K562 (cell line): ENCODE measurements at regions not wholly inside any gene's neighbourhood (a gene's known extent, or its start where the extent isn't known, plus 50 kb on each side); places are given as distances from the start of the nearest gene placed in this dataset.

Source experiments
- ATAC-seq: fragments of 200-7000 bp; cut with Tn5 transposase; 3 replicates; pipeline ENCODE4 v1.9.1; 2020; ENCODE audit warnings: moderate library complexity
- BruUV-seq: library from RNA; stranded (reverse); fragments of 400-500 nt; replicated peaks from 2 replicates; lab custom pipeline; 2021; lab: Mats Ljungman, UMichigan
- CTCF ChIA-PET: fragments of 300-600 bp; formaldehyde crosslinking; extraction: SDS; loops from one replicate; lab custom pipeline; 2021; ENCODE audit warnings: low intra/inter-chr PET ratio; lab: Yijun Ruan, JAX
- POLR2A ChIA-PET: fragments of 300-600, 350-650 bp; sonication (Branson Sonifier 250); formaldehyde crosslinking; extraction: SDS; loops from one replicate; lab custom pipeline; 2021; ENCODE audit warnings: antibody characterized with exemption, inconsistent platforms; lab: Yijun Ruan, JAX
- DNase-seq, 4 experiments: peaks; one replicate each; pipeline versions ENCODE4 v3.0.0 to v3.0.0-alpha.2; 2011 to 2018; ENCODE audit warnings: low spot score in 3 of 4, mixed read lengths in 3 of 4; ENCODE audit errors: extremely low read depth in 1 of 4
- FAIRE-seq: peaks from 2 replicates; lab custom pipeline; 2011; peaks lifted over from hg19 to GRCh38; lab: Jason Lieb, UNC
- H2AFZ ChIP-seq: 2 replicates; pipeline ENCODE4 v1.6.0; 2011; ENCODE audit warnings: low read depth, low read length, control low read depth, inconsistent platforms
- H3K27ac ChIP-seq: fragments of 200-600 bp; 3 replicates; pipeline ENCODE4 v1.8.0; 2011; ENCODE audit warnings: low read depth, mild to moderate bottlenecking, control low read depth, inconsistent platforms, low read length, moderate library complexity, mixed read lengths; ENCODE audit errors: extremely low read depth
- H3K27me3 ChIP-seq, 2 experiments: fragments of 300-600 bp in 1 of 2; 2 replicates in 1 of 2; 3 replicates in 1 of 2; pipeline versions ENCODE4 v1.6.0 to v1.8.0; 2011; ENCODE audit warnings: inconsistent platforms in 2 of 2, low read length in 2 of 2, mild to moderate bottlenecking in 1 of 2, mixed read lengths in 1 of 2, moderate library complexity in 1 of 2; ENCODE audit not compliant: control insufficient read depth in 2 of 2, insufficient read depth in 2 of 2
- H3K36me3 ChIP-seq: fragments of 300-600 bp; 3 replicates; pipeline ENCODE4 v1.8.0; 2011; ENCODE audit warnings: mild to moderate bottlenecking, low read length, inconsistent platforms; ENCODE audit not compliant: control insufficient read depth, insufficient read depth
- H3K4me1 ChIP-seq, 2 experiments: fragments of 200-600 bp in 1 of 2; replicated peaks in 1 of 2; 2 replicates in 1 of 2; 3 replicates in 1 of 2; pipeline versions ENCODE4 v1.5.1 to v1.8.0; 2011; ENCODE audit warnings: inconsistent platforms in 2 of 2, low read length in 2 of 2, mild to moderate bottlenecking in 1 of 2, mixed read lengths in 1 of 2, moderate library complexity in 1 of 2; ENCODE audit not compliant: control insufficient read depth in 2 of 2, insufficient read depth in 2 of 2
- H3K4me2 ChIP-seq: 2 replicates; pipeline ENCODE4 v1.6.1; 2011; ENCODE audit warnings: low read length, control low read depth, inconsistent platforms, mixed read lengths; ENCODE audit not compliant: insufficient read depth
- H3K4me3 ChIP-seq: fragments of 200-600 bp; sonication (generic), shearing (Covaris generic); 2 replicates; pipeline ENCODE4 v1.5.1; 2016; ENCODE audit warnings: control low read depth, inconsistent platforms
- H3K79me2 ChIP-seq: fragments of 200-600 bp; 3 replicates; pipeline ENCODE4 v1.8.0; 2011; ENCODE audit warnings: low read length, inconsistent platforms; ENCODE audit not compliant: control insufficient read depth, insufficient read depth
- H3K9ac ChIP-seq, 2 experiments: 2 replicates each; pipeline versions ENCODE4 v1.6.0 to v1.6.1; 2011; ENCODE audit warnings: low read depth in 2 of 2, low read length in 2 of 2, control low read depth in 1 of 2, inconsistent platforms in 1 of 2, mild to moderate bottlenecking in 1 of 2, mixed read lengths in 1 of 2; ENCODE audit not compliant: insufficient read depth in 1 of 2
- H3K9me1 ChIP-seq: one replicate; pipeline ENCODE4 v1.6.0; 2011; ENCODE audit warnings: inconsistent platforms, mild to moderate bottlenecking, low read length, moderate library complexity; ENCODE audit not compliant: control insufficient read depth, insufficient read depth
- H3K9me3 ChIP-seq: replicated peaks from 2 replicates; pipeline ENCODE4 v1.5.1; 2011; ENCODE audit warnings: low read depth, low read length, inconsistent platforms; ENCODE audit not compliant: control insufficient read depth, insufficient read depth
- H4K20me1 ChIP-seq: replicated peaks from 2 replicates; pipeline ENCODE4 v1.6.1; 2011; ENCODE audit warnings: low read length, inconsistent platforms, mixed read lengths; ENCODE audit not compliant: control insufficient read depth, insufficient read depth
- CBX1 ChIP-seq: sonication (generic); IDR thresholded peaks from 2 replicates; pipeline ENCODE4 v1.6.1; 2016; ENCODE audit warnings: antibody characterized with exemption, low read depth, mild to moderate bottlenecking
- CSDE1 ChIP-seq, 2 experiments: fragments of 450-650 bp; IDR thresholded peaks; 2 replicates each; pipeline ENCODE4 v1.6.1; 2016; ENCODE audit warnings: mild to moderate bottlenecking in 1 of 2
- HLTF ChIP-seq: fragments of 450-650 bp; IDR thresholded peaks from 2 replicates; pipeline ENCODE4 v1.6.1; 2016
- PHF8 ChIP-seq: fragments of 200-600 bp; sonication (generic); IDR thresholded peaks from 2 replicates; pipeline ENCODE4 v1.6.1; 2012; ENCODE audit warnings: mixed run types, mild to moderate bottlenecking, inconsistent platforms, low read length, moderate library complexity, borderline replicate concordance
- RBFOX2 ChIP-seq: fragments of 200-400 bp; formaldehyde crosslinking; IDR thresholded peaks from 2 replicates; pipeline ENCODE4 v1.6.1; 2017; ENCODE audit warnings: low read depth, mild to moderate bottlenecking, low read length, moderate library complexity
- SIRT6 ChIP-seq: IDR thresholded peaks from one replicate; pipeline ENCODE4 v1.6.1; 2012; ENCODE audit warnings: low read depth, mild to moderate bottlenecking, control low read depth, inconsistent platforms, low read length, moderate library complexity
- SP1 ChIP-seq: sonication (generic); formaldehyde crosslinking; IDR thresholded peaks from 2 replicates; pipeline ENCODE4 v1.8.1; 2022; ENCODE audit warnings: mild to moderate bottlenecking, missing genetic modification reagents
- TGIF2 ChIP-seq: sonication (generic); formaldehyde crosslinking; IDR thresholded peaks from 2 replicates; pipeline ENCODE4 v1.8.1; 2022; ENCODE audit warnings: mild to moderate bottlenecking, missing genetic modification reagents, moderate library complexity
- ZNF583 ChIP-seq: fragments of 250-450 bp; sonication (Bioruptor Pico); IDR thresholded peaks from 2 replicates; pipeline ENCODE4 v1.4.0; 2020
- WGBS: fragments of 100-300 bp; shearing (Covaris generic); methylation state at CpG from one replicate; pipeline ENCODE4 v1.1.6; 2016; ENCODE audit warnings: low coverage, mixed read lengths; ENCODE audit not compliant: insufficient coverage; ENCODE audit errors: missing lambda C conversion rate; 5-methylcytosine and 5-hydroxymethylcytosine counted together
- in situ Hi-C: fragments of 300-500 bp; cut with MboI; formaldehyde crosslinking; loops from 4 replicates; pipeline ENCODE4 v1.15.0; 2018; ENCODE audit warnings: inconsistent platforms, mixed read lengths
- intact Hi-C: fragments of 100-400 bp; cut with micrococcal nuclease; formaldehyde crosslinking; loops from 2 replicates; pipeline ENCODE4 v1.14.2; 2022

GRCh38 chr2:63763391-63763941 lies 78.2 kb upstream of the UGP2 start:
- H3K36me3 ChIP-seq, result no peaks in the 10 kb centered on the region
- no TSS peak for BruUV-seq
- in situ Hi-C loops, result no loop called here
- DNase-seq (no peak), ATAC-seq (no peak), FAIRE-seq (no peak)
- 0% methylated on average over 4 of the region's 4 CpGs for WGBS
- no peaks in the 10 kb centered on the region for H3K9me1 ChIP-seq
- no peak overlapping the region for H3K9ac ChIP-seq
- ChIA-PET CTCF (no interaction called here), POLR2A (interaction anchor here (0.6 to 1.2 kb wide), 2 partner anchors 11 to 559 kb away, joined by 3 to 4 read pairs; no protein-coding TSS in a partner anchor)
- TF ChIP-seq CSDE1 (IDR thresholded peaks at IDR 0.05) (no peak), HLTF (no peak), PHF8 (no peak), CBX1 (no peak), SP1 (no peak), ZNF583 (CRISPR knock-in tag) (no peak), SIRT6 (no peak), TGIF2 (CRISPR knock-in tag) (no peak), RBFOX2 (no peak)
- no peaks in the 10 kb centered on the region for H3K4me1 ChIP-seq
- no peaks in the 10 kb centered on the region for H4K20me1 ChIP-seq
- H3K4me2 ChIP-seq, result no peak overlapping the region
- H3K9me3 ChIP-seq, result peaks cover 4% of the 10 kb centered on the region; the same call in 1 of the 2 replicates
- peaks cover 0 to 4% of the 10 kb centered on the region in 2 experiments; a peak in 2 of 5 replicates for H3K27me3 ChIP-seq
- H3K27ac ChIP-seq, result no peak overlapping the region
- H3K79me2 ChIP-seq, result no peaks in the 10 kb centered on the region
- no peak overlapping the region for H3K4me3 ChIP-seq
- intact Hi-C loops, result no loop called here
- no peak overlapping the region for H2AFZ ChIP-seq
